22Rv1 (cell line): ENCODE measurements at regions not wholly inside any gene's neighbourhood (a gene's known extent, or its start where the extent isn't known, plus 50 kb on each side); places are given as distances from the start of the nearest gene placed in this dataset.

ENCODE experiments used
- ZFX ChIP-seq: fragments of 450-650 bp; IDR thresholded peaks from 2 replicates; pipeline ENCODE4 v1.6.1; 2017; ENCODE audit warnings: antibody characterized with exemption, borderline replicate concordance
- TF ChIP-seq, protein P1 (sequence below): fragments of 450-650 bp; IDR thresholded peaks from 2 replicates; pipeline ENCODE4 v1.5.1; 2017; ENCODE audit warnings: mild to moderate bottlenecking

DNA sequence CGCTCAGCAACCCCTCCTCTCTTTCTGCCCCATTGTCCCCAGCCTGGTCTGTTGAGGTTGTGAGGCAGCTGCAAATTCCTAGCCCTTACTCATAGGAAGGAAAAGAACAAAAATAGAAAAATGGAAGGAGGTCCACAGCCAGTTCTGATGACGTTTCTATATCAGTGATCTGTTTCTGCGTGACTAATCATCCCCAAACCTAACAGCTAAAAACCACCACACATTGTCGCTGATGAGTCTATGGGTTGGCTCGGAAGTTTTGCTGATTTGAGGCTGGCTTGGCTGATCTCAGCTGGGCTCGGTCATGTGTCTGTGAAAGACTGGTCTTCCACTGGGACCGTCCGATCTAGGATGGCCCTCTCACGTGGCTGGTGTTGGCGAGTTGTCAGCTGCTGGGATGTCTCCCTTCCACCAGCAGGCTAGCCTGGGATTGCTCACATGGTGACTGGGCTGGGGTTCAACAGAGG, 200.6 kb upstream of the ZNF618 start:
- TF ChIP-seq, protein P1, sequence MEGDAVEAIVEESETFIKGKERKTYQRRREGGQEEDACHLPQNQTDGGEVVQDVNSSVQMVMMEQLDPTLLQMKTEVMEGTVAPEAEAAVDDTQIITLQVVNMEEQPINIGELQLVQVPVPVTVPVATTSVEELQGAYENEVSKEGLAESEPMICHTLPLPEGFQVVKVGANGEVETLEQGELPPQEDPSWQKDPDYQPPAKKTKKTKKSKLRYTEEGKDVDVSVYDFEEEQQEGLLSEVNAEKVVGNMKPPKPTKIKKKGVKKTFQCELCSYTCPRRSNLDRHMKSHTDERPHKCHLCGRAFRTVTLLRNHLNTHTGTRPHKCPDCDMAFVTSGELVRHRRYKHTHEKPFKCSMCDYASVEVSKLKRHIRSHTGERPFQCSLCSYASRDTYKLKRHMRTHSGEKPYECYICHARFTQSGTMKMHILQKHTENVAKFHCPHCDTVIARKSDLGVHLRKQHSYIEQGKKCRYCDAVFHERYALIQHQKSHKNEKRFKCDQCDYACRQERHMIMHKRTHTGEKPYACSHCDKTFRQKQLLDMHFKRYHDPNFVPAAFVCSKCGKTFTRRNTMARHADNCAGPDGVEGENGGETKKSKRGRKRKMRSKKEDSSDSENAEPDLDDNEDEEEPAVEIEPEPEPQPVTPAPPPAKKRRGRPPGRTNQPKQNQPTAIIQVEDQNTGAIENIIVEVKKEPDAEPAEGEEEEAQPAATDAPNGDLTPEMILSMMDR: no peak
- TF ChIP-seq ZFX: no peak
